ENCODE measurements at regions not wholly inside any gene's neighbourhood (a gene's known extent, or its start where the extent isn't known, plus 50 kb on each side); places are given as distances from the start of the nearest gene placed in this dataset.
"Not testable (repeated sequence)": the region's sequence is repeated elsewhere in the genome, so short reads cannot be mapped to it uniquely, and the experiment has no call there.

DNA sequence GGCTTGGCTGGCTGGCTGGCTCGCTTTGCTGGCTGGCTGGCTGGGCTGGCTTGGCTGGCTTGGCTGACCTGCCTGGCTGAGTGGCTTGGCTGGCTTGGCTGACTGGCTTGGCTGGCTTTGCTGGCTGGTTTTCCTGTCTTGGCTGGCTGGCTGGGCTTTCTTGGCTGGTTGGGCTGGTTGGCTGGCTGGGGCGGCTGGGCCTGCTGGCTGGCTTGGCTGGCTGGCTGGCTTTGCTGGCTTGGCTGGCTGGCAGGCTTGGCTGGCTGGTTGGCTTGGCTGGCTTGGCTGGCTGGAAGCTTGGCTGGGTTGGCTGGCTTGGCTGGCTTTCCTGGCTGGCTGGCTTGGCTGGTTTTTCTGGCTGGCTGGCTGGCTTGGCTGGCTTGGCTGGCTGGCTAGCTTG is 435.6 kb downstream of the GOLGA6L6 start:
- TF ChIP-seq, protein P1, sequence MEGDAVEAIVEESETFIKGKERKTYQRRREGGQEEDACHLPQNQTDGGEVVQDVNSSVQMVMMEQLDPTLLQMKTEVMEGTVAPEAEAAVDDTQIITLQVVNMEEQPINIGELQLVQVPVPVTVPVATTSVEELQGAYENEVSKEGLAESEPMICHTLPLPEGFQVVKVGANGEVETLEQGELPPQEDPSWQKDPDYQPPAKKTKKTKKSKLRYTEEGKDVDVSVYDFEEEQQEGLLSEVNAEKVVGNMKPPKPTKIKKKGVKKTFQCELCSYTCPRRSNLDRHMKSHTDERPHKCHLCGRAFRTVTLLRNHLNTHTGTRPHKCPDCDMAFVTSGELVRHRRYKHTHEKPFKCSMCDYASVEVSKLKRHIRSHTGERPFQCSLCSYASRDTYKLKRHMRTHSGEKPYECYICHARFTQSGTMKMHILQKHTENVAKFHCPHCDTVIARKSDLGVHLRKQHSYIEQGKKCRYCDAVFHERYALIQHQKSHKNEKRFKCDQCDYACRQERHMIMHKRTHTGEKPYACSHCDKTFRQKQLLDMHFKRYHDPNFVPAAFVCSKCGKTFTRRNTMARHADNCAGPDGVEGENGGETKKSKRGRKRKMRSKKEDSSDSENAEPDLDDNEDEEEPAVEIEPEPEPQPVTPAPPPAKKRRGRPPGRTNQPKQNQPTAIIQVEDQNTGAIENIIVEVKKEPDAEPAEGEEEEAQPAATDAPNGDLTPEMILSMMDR (IDR thresholded peaks at IDR 0.05; ENCODE audit: low read depth, low read length, missing control alignments), result no peak

DNA sequence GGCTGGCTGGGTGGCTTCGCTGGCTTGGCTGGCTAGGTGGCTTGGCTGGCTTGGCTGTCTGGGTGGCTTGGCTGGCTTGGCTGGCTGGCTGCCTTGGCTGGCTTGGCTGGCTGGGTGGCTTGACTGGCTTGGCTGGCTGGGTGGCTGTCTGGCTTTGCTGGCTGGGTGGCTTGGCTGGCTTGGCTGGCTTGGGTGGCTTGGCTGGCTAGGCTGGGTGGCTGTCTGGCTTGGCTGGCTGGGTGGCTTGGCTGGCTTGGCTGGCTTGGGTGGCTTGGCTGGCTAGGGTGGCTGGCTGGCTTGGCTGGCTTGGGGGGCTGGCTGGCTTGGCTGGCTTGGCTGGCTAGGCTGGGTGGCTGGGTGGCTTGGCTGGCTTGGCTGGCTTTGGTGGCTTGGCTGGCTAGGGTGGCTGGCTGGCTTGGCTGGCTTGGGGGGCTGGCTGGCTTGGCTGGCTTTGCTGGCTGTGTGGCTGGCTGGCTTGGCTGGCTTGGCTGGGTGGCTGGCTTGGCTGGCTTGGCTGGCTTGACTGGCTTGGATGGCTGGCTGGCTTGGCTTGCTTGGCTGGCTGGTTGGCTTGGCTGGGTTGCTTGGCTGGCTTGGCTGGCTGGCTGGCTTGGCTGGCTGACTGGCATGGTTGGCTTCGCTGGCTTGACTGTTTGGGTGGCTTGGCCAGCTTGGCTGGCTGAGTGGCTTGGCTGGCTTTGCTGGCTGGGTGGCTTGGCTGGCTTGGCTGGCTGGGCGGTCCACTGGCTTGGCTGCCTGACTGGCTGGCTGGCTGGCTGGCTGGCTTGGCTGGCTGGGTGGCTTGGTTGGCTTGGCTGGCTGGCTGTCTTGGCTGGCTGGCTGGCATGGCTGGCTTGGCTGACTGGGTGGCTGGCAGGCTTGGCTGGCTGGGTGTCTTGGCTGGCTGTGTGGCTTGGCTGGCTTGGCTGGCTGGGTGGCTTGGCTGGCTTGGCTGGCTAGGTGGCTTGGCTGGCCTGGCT is 436.3 kb downstream of the GOLGA6L6 start:
- not testable (repeated sequence) for DNase-seq (ENCODE audit: extremely low read depth, low read depth); H3K4me3 ChIP-seq (replicated peaks; ENCODE audit: low read depth, low read length)

More for the DNA sequence above, 435.6 kb downstream of the GOLGA6L6 start:
- no peak for DNase-seq (ENCODE audit: extremely low read depth, low read depth)
- no peak overlapping the region for H3K4me3 ChIP-seq (replicated peaks; ENCODE audit: low read depth, low read length)

DNA sequence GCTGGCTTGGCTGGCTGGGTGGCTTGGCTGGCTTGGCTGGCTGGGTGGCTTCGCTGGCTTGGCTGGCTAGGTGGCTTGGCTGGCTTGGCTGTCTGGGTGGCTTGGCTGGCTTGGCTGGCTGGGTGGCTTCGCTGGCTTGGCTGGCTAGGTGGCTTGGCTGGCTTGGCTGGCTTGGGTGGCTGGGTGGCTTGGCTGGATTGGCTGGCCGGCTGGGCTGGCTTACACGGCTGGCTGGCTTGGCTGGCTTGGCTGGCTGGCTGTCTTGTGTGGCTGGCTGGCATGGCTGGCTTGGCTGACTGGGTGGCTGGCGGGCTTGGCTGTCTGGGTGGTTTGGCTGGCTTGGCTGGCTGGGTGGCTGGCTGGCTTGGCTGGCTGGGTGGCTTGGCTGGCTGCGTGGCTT is 437.0 kb downstream of the GOLGA6L6 start:
- not testable (repeated sequence) for H3K4me3 ChIP-seq (replicated peaks; ENCODE audit: low read depth, low read length); DNase-seq (ENCODE audit: extremely low read depth, low read depth)

DNA sequence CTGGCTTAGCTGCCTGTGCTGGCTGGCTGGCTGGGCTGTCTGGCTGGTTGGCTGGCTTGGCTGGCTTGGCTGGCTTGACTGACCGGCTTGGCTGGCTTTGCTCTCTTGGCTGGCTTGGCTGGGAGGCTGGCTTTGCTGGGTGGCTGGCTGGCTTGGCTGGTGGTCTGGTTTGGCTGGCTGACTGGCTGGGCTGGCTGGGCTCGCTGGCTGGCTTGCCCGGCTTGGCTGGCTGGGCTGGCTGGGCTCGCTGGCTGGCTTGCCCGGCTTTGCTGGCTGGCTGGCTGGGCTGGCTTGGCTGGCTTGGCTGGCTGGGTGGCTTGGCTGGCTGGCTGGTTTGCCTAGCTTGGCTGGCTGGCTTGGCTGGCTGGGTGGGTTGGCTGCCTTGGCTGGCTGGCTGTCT is 438.7 kb downstream of the GOLGA6L6 start:
- H3K4me3 ChIP-seq (replicated peaks; ENCODE audit: low read depth, low read length); DNase-seq (ENCODE audit: extremely low read depth, low read depth): not testable (repeated sequence)

DNA sequence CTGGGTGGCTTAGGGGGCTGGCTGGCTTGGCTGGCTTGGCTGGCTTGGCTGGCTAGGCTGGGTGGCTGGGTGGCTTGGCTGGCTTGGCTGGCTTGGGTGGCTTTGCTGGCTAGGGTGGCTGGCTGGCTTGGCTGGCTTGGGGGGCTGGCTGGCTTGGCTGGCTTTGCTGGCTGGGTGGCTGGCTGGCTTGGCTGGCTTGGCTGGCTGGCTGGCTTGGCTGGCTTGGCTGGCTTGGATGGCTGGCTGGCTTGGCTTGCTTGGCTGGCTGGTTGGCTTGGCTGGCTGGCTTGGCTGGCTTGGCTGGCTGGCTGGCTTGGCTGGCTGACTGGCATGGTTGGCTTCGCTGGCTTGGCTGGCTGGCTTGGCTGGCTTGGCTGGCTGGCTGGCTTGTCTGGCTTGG is 439.4 kb downstream of the GOLGA6L6 start:
- DNase-seq (ENCODE audit: extremely low read depth, low read depth); H3K4me3 ChIP-seq (replicated peaks; ENCODE audit: low read depth, low read length): not testable (repeated sequence)

DNA sequence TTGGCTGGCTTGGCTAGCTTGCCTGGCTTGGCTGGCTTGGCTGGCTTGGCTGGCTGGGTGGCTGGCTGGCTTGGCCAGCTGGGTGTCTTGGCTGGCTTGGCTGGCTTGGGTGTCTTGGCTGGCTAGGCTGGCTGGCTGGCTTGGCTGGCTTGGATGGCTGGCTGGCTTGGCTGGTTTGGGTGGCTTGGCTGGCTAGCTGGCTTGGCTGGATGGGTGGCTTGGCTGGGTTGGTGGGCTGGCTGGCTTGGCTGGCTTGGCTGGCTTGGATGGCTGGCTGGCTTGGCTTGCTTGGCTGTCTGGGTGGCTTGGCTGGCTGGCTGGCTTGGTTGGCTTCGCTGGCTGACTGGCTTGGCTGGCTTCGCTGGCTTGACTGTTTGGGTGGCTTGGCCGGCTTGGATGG is 440.3 kb downstream of the GOLGA6L6 start:
- H3K4me3 ChIP-seq (replicated peaks; ENCODE audit: low read depth, low read length); DNase-seq (ENCODE audit: extremely low read depth, low read depth): not testable (repeated sequence)

DNA sequence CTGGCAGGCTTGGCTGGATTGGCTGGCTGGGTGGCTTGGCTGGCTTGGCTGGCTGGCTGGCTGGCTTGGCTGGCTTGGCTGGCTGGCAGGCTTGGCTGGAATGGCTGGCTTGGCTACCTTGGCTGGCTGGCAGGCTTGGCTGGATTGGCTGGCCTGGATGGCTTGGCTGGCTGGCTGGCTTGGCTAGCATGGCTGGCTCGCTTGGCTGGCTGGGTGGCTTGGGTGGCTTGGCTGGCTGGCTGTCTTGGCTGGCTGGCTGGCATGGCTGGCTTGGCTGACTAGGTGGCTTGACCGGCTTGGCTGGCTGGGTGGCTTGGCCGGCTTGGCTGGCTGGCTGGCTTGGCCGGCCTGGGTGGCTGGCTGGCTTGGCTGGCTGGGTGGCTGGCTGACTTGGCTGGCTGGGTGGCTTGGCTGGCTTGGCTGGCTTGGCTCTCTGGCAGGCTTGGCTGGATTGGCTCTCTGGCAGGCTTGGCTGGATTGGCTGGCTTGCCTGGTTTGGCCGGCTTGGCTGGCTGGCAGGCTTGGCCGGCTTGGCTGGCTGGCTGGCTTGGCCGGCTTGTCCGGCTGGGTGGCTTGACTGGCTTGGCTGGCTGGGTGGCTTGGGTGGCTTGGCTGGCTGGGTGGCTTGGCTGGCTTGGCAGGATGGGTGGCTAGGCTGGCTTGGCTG is 440.9 kb downstream of the GOLGA6L6 start:
- DNase-seq (ENCODE audit: extremely low read depth, low read depth); H3K4me3 ChIP-seq (replicated peaks; ENCODE audit: low read depth, low read length): not testable (repeated sequence)

DNA sequence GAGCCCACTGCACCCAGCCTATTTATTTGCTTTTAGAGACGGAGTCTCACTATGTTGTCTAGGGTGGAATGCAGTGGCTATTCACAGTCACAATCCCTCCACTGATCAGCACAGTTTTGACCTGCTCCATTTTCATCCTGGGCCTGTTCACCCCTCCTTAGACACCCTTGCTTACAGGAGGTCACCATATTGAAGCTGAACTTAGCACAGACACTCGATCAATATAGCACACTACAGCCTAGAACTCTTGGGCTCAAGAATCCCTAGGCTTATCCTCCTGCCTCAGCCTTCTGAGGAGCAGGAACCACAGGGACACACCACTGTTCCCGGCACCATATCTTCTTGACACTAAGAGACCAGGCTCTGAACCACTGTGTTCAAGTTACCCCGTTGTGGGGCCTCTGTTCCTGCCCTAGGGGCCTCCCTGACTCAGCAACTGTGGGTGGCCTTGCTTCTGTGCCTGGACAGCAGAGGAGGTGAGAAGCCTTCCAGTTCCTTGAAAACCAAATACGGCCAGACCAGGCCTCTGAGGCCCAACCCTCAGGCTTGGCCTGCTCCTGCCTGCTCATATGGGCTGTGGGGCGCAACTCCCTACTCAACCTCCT is 445.8 kb downstream of the GOLGA6L6 start:
- not testable (repeated sequence) for DNase-seq (ENCODE audit: extremely low read depth, low read depth); H3K4me3 ChIP-seq (replicated peaks; ENCODE audit: low read depth, low read length)

DNA sequence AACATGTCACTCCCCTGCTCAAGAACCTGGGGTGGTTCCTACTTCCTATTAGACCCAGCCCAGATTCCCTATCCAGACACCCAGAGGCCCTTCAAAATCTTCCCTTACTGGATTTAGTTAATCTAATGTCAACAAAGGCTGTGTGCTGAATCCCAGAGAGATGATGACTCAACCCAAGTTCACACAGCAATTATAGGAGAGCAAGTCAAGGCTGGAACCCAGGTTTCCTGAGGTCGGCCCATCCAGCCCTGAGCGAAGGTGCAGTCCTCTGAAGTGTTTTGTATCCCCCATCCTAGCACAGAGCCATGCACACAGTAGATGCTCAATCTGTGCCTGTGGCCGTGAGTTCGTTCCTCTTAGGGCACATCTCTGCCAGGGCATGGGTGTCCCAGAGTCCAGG is 452.1 kb downstream of the GOLGA6L6 start:
- not testable (repeated sequence) for H3K4me3 ChIP-seq (replicated peaks; ENCODE audit: low read depth, low read length); DNase-seq (ENCODE audit: extremely low read depth, low read depth)

DNA sequence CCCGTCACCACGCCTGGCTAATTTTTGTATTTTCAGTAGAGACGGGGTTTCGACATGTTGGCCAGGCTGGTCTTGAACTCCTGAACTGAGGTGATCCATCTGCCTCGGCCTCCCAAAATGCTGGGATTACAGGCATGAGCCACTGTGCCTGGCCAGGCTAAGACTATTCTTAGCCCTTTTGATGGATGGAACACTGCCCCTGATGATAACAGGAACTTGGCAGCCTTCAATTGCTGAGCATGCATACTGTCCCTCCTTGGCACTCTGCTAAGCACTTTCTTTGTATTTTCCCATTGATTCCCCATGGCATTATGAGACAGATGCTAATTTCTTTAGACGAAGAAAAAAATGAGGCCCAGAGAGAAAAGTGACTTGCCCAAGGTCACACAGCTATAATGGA is 457.6 kb downstream of the GOLGA6L6 start:
- DNase-seq (ENCODE audit: extremely low read depth, low read depth), result not testable (repeated sequence)

DNA sequence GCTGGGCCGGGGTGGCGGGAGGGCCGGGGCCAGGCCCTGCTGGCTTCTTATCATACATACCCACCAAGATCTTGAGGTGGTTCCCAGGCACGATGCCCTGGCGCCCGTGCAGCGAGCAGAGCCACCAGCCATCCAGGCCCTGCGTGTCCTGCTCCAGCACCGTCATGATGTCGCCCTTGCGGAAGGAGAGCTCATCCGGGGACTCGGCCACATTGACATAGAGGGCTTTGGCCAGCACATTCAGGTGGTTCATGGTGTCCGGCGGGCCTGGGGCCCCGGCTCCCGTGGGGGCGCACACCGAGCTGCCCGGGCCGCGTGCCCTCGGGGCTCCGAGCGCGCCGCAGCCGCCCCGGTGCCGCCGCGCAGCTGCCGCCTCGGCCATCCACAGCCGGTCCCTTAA is 467.5 kb downstream of the GOLGA6L6 start:
- H3K4me3 ChIP-seq (replicated peaks; ENCODE audit: low read depth, low read length), result not testable (repeated sequence)

More for the DNA sequence above, 457.6 kb downstream of the GOLGA6L6 start:
- H3K4me3 ChIP-seq (replicated peaks; ENCODE audit: low read depth, low read length), result not testable (repeated sequence)

DNA sequence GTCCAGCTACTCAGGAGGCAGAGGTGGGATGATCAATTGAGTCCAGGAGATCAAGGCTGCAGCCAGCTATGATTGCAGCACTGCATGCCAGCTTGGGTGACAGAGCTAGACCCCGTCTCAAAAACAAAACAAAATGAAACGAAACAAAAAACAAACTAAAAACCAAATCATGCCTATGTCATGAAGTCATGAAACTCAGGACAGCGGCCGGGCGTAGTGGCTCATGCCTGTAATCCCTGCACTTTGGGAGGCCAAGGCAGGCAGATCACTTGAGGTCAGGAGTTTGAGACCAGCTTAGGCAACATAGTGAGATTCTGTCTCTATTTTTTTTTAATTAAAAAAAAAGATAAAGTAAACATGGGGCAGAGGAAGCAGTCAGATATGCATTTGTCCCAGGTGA is 472.6 kb downstream of the GOLGA6L6 start:
- DNase-seq (ENCODE audit: extremely low read depth, low read depth), result not testable (repeated sequence)

More for the DNA sequence above, 467.5 kb downstream of the GOLGA6L6 start:
- DNase-seq (ENCODE audit: extremely low read depth, low read depth), result not testable (repeated sequence)

DNA sequence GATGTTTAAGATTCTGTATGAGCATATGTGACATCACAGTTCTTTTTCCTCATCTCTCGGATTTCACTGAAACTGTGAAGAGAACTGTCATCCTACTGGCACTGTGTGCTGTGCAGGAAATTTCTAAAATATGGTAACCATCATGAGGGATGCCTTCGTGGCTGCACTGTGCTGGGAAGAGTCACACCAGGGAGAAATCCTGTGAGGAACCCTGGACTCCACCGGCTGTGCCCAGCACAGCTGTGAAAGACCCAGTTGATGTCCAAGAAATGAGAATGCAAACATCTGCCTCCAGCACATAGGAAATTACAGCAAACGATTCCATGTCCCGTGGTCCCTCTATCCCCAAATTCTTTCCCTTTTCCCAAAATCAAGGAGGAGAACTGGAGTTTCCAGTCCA is 475.4 kb downstream of the GOLGA6L6 start:
- DNase-seq (ENCODE audit: extremely low read depth, low read depth), result not testable (repeated sequence)

More for the DNA sequence above, 472.6 kb downstream of the GOLGA6L6 start:
- not testable (repeated sequence) for H3K4me3 ChIP-seq (replicated peaks; ENCODE audit: low read depth, low read length)

DNA sequence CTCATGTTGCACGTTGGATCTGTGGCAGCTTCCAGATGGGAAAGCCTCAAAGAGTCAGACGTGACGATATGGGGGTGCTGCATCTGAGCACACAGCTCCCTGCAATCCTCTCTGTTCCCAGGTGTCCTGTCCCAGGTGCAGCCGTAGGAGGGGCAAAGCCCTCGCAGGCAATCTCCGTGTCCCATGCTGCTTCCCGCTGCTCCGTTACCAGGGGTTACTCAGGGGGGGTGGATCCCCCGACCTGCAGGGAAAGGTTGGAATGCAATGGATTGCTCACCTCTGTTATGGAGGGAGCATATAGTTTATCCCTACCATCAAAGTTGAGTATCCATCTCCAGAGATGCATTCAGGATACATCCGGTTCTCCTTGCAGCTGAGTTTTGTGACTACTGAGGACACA is 476.1 kb downstream of the GOLGA6L6 start:
- H3K4me3 ChIP-seq (replicated peaks; ENCODE audit: low read depth, low read length); DNase-seq (ENCODE audit: extremely low read depth, low read depth): not testable (repeated sequence)

More for the DNA sequence above, 475.4 kb downstream of the GOLGA6L6 start:
- not testable (repeated sequence) for H3K4me3 ChIP-seq (replicated peaks; ENCODE audit: low read depth, low read length)

DNA sequence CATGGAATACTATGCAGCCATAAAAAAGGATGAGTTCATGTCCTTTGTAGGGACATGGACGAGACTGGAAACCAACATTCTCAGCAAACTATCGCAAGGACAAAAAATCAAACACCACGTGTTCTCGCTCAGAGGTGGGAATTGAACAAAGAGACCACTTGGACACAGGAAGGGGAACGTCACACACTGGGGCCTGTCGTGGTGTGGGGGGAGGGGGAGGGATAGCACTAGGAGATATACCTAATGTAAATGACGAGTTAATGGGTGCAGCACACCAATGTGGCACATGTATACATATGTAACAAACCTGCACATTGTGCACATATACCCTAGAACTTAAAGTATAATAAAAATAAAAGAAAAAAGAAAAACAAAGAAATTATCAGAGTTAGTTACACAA is 478.4 kb downstream of the GOLGA6L6 start:
- not testable (repeated sequence) for H3K4me3 ChIP-seq (replicated peaks; ENCODE audit: low read depth, low read length); DNase-seq (ENCODE audit: extremely low read depth, low read depth)

DNA sequence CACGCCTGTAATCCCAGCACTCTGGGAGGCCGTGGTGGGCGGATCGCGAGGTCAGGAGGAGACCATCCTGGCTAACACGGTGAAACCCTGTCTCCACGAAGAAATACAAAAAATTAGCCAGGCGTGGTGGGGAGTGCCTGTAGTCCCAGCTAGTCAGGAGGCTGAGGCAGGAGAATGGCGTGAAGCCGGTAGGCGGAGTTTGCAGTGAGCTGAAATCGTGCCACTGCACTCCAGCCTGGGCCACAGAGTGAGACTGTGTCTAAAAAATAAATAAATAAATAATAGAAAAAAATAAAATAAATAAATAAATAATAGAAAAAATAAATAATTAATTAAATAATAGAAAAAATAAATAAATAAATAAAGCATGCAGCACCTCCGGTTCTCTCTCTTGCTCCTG is 480.8 kb downstream of the GOLGA6L6 start:
- H3K4me3 ChIP-seq (replicated peaks; ENCODE audit: low read depth, low read length); DNase-seq (ENCODE audit: extremely low read depth, low read depth): not testable (repeated sequence)

DNA sequence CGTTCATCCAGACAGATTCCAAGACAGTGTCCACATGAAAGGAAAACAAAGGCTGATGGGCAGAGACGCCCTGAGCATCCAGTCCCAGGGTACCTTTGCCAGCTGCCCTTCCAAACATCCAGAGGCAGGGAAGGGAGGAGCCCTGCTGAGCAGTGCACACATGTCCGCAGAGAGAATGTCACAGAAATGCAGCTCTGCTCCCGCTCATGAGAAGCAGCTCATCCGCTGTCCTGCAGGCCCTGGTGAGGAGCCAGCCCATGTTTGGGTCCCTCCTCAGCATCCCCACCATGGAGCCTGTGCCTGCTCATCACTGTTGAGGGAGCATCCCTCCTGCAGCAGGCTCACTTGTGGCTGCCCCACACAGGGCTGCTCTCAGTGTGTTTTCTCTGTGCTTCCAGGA is 484.7 kb downstream of the GOLGA6L6 start:
- not testable (repeated sequence) for DNase-seq (ENCODE audit: extremely low read depth, low read depth); H3K4me3 ChIP-seq (replicated peaks; ENCODE audit: low read depth, low read length)

Data from HFF-Myc (cell line).